HG02571 (cell line): ENCODE measurements at regions not wholly inside any gene's neighbourhood (a gene's known extent, or its start where the extent isn't known, plus 50 kb on each side); places are given as distances from the start of the nearest gene placed in this dataset.

Source experiments
- ATAC-seq: cut with Tn5 transposase; IDR thresholded peaks from one replicate; pipeline ENCODE4 v1.9.1; 2021; ENCODE audit warnings: mild to moderate bottlenecking, moderate library complexity; ENCODE audit not compliant: unreplicated experiment

DNA sequence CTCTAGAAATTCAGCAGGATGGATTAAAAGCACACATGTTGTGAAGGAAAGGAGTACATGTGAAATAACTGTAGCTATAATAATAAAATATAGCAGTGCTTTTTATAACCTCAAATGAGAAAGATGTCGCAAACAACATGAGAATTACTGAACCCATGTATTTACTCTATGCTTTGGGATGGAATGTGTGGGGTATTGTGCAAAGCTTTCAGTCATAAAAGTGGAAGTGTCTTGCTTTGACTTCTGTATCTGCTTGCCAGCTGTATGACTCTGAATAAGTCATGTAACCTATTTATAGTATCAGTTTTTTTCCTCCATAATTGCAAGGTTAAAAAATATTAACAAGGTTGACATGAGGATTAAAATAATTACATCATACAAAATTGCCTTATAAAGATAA lies 519.3 kb upstream of the CADM2 start:
- ATAC-seq: no peak

DNA sequence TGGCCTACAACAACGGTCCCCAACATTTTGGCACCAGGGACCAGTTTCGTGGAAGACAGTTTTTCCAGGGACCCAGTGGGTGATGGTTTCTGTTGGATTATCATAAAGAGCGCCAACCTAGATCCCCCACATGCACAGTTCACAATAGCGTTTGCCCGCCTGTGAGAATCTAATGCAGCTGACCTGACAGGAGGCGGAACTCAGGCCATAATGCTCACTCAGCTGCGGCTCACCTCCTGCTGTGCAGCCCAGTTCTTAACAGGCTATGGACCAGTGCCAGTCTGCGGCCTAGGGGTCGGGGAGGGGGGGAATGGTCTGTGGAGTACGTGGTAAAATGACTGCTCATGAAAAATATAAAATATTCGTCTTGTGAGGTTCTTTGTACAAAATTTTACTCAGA lies 518.5 kb upstream of the CADM2 start:
- no peak for ATAC-seq

DNA sequence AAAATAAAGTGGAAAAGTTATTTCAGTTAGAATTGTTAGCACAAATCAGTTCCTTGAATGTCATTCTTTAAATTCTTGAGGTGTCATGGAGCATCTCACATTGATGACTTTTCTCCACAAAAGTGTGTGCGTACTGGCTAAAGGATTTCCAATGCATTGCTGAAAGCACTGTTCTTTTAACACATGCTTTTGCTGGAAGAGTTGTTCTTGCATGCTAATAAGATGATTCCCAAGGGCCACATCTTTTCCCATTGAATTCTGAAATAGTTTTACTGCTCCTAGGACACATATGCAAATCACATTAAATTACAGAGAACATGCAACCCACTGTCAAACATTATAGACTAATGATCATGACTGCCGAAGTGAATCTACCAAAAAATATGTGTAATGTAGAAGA lies 516.3 kb upstream of the CADM2 start:
- no peak for ATAC-seq

DNA sequence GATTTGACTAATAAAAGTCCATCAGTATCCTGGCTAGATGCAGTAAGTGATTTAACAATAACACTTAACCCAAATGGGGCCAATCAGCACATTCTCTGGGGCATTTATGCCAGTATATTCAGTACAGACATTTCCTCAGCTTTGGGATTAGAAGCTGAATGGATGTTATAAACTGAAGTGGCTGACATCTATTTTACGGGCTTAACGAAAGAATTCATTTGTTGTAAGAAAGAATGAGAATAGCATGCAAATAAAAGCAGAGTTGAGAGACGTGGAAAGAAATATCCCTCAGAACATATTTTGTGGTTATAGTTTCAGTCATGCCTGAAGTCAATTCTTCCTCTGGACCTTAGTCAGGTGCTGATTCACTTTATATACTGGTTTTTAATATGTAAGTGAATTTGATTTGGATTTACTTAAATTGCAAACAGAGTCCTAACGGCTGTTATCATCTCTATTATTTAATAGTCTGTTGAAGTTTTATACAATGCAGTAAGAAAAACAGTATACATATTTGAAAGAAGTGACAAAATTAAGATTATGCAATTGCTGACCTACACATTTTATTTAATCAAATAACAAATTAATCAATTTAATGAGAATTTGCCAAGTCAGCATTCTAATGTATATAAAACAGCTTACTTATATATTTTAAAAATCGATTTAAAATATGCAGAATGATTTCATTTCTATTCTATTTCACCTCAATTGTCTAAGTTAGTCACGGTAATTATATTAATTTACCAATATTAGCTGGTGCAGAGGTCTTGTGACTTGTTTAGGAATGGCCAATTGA lies 513.9 kb upstream of the CADM2 start:
- ATAC-seq: no peak

DNA sequence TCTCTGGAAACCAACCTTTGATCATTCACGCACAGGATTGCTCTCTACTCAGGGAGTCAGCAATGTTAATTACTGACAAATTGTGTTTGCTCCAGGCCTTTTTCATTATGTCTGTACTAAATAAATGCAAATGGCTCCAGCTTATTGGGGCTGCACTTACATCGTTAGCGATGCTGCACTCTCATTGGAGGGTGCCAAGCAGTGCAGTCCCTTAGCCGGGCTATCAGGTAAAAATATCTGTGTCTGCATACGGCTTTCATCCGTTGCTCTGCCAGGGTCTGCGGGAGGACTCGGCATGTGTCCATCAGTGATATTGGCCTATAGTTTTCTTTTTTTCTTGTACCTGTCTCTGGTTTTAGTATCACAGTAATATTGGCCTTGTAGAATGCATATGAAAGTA lies 471.5 kb upstream of the CADM2 start:
- ATAC-seq: no peak

DNA sequence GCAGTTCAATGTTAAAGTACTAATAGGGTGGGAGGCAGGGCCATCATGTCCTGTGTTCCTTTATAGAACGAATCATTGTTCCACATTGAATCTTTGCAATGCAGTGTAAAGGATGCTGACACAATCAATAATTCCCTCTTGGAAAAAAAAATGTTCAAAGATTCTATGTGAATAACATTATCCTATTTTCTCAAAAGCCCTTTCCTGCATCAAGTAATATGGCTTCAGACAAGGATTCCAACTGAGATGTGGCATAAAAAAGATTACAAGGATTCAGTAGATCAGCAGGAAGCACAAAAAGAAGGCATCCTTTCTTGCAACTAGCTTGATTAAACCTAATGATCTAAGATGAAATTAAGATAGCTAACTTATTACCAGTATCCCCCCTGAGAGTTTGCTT lies 454.0 kb upstream of the CADM2 start:
- no peak for ATAC-seq

DNA sequence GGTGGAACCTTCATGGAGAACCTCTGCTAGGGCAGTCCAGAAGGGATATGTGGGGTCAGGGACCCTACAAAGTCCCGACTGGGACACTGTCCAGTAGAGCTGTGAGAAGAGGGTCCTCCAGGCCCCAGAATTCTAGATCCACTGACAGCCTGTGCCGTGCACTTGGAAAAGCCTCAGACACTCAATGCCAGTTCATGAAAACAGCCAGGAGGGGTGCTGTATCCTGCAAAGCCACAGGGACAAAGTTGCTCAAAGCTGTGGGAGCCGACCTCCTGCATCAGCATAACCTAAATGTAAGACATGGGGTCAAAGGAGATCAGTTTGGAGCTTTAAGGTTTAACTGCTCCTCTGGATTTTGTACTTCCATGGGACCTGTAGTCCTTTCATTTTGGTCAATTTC lies 448.8 kb upstream of the CADM2 start:
- no peak for ATAC-seq

DNA sequence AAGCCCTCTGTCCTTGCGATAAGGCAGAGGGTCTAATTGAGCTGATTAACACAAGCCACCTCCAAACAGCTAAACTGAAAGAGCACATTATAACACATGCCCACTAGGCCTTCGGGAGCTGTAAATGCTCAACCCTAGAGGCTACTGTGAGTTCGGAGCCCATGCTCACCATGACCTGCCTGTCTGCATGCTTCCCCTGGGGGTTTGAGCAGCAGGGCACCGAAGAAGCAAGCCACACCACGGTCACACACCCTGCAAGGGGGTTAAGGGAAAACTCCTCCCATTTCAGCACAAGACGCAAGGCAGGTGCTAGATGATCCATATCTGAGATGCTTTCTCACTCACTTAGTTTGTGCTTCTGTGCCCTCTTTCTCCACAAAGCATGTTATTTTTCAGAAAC lies 435.9 kb upstream of the CADM2 start:
- ATAC-seq: no peak

DNA sequence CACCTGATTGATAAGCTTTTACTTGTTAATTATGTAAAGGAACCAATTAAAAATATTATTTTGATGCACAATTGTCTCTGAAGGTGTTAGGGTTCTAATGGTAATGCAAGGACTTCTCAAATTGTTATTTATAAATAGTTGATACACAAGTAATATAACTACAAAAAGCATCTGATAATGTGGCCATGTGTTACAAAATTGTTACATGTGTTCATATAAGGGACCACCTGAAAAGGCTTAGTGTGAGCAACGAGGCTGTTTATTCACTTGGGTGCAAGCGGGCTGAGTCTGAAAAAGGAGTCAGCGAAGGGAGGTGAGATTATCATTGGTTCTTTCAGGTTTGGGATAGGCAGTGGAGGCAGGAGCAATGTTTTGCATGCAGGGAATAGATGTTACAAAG lies 421.9 kb upstream of the CADM2 start:
- no peak for ATAC-seq

DNA sequence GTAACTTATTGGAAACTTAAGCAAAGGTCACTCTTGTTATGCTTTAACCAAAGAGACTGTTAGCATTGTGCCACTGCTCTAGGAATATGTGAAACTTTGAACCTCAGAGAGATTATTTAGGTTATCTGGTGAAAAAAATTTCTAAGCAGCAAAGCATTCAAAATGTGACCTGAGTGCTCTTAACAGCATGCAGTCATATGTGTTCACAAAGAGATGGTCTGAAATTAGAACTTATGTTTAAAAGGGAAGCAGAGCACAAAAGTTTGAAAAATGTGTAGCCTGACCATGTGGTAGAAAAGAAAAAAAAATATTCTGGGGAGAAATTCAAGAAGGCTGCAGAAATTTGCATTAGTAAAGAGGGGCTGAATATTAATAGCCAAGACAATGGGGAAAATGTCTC lies 420.2 kb upstream of the CADM2 start:
- no peak for ATAC-seq

DNA sequence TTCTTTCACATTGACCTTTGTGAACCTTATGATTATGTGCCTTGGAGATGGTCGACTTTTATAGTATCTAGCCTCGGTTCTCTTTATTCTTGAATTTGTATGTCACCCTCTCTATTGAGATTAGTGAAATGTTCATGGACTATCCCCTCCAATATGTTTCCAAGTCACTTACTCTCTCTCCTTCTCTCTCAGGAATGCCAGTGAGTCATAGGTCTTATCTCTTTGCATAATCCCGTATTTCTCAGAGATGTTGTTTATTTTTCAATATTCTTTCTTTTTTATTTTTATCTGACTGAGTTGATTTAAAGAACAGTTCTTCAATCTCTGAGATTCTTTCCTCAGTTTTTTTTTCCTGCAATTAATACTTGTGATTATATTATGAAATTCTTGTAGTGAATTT lies 411.6 kb upstream of the CADM2 start:
- no peak for ATAC-seq

DNA sequence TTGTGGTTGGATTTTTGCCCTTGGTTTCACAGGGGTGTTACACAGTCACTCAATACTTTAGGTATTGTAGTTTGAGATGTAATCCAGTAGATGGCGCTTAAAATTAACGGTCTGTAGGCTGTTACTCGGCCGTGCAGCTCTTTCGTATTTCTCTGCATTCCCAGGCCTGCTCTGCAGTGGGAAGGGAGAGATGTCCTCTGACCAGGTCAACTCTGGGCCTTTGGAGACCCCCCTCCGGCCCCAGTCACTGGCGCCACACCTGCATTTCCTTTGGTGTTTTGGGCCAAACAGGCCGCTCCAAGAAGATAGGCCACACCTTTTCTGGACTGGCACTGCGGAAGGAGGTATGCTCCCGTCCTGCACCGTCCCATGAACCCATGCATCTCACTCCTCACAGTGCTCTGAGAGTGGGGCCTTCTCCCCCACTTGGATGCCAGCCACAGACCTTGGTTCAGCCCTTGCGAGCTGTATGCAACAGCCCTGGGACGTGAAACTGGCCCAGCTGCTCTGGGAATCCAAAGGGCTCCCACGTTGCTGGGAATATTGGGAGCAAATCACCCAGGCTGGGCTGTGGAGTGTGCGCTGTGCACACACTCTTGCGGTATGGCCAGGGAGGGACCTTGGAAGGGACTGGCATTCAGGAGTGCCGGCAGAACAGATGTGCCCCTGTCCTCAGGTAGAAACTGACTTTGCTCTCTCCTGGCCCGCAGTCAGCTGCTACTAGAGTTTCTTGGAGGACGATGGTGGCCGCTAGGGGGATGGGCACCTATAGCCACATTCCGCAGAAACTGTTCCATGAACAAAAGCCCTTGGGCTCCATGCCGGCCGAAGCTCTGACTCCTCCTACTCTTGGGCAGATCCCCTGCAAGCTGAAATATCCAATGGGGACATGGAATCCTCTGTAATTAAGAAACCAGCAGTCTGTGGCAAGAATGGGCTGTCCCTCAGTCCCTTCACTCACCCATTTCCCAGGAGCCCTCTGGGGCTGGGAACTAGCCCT lies 410.5 kb upstream of the CADM2 start:
- ATAC-seq: peak; percentile 89

DNA sequence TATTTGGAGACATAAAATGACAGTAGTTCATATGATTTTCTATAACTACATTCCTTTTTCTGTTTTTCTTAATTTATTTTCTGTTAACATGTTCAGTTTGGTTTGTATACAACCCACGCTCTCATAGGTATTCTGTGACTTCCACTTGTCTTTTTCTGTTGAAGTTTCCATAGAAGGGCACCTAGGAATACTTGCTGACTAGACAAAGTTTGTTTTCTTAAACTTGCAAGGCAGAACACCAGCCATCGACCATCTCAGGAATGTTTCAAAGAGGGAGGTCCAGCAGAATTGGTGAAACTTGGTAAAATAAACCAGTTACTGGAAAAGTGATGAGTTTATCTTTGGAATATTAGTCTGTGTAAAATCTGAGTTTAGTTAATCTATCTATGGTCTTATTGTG lies 403.2 kb upstream of the CADM2 start:
- no peak for ATAC-seq

DNA sequence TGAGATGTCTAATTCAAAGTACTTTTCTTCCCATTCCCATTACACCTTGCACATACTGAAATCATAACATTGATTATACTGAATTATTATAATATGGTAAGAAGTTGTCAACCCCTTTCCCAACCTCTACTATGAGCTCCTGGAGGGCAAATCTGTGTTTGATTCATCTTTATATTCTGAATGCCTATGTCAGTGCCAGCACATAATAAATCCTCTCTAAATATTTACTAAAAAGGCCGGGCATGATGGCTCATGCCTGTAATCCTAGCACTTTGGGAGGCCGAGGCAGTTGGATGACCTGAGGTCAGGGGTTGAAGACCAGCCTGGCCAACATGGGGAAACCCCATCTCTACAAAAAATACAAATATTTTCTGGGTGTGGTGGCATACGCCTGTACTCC lies 392.5 kb upstream of the CADM2 start:
- no peak for ATAC-seq

DNA sequence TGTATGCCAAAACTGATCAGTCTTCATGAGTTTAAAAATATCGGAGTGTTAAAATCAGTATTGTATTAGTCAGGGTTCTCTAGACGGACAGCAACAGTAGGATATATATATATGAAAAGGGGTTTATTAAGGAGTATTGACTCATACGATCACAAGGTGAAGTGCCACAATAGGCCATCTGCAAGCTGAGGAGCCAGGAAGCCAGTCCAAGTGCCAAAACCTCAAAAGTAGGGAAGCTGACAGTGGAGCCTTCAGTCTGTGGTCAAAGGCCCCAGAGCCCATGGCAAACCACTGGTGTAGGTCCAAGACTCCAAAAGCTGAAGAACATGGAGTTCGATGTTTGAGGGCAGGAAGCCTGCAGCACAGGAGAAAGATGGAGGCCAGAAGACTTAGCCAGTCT lies 391.0 kb upstream of the CADM2 start:
- ATAC-seq: no peak

DNA sequence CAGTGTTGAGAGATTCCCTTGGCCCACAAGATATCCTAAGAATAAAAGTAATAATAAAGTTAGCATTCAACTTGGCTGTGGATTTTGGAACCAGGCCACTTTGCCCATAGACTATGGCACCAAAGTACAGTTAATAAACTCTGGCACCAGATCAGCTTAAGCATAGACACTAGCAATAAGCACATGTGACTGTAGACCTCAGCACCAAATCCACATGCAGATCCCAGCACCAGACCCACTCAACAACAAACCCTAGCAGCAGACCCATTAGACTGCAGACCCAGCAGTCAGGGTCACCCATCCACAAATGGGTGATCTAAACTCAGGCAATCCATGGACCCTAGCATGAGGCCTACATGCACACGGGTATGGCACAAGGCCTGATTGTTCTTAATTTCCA lies 384.8 kb upstream of the CADM2 start:
- ATAC-seq: no peak

DNA sequence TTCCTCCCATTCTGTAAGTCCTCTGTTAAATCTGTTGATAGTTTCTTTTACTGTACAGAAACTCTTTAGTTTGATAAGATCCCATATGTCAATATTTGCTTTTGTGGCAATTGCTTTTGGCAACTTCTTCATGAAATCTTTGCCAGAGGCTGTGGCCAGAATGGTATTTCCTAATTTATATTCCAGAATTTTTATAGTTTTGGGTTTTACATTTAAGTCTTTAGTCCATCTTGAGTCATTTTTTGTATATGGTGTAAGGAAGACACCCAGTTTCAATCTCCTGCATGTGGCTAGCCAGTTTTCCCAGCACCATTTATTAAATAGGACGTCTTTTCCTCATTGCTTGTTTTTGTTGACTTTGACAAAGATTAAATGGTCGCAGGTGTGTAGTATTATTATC lies 372.4 kb upstream of the CADM2 start:
- ATAC-seq: no peak

DNA sequence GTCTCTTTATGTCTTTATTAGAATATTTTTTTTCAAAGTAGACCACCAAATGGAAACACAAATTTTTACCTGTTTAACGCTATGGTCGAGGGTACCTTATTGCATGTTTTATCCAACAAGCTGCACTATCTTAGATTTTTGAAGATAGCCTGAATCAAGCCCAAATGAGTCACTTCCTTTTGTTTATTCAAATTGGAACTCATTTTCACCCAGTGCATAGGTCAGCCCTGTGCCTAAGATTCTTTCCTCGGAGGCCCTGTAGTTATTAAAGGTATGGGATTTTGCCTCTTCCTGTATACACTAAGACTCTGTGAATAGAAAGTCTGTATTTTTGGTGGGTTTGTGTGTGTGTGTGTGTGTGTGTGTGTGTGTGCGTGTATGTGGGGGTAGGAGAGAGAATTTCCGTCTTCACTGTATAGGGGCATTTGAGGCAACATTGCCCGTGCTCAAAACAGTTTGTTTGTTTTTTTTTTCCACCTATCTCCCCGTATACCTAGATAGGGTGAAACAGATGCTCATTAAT lies 358.0 kb upstream of the CADM2 start:
- ATAC-seq: no peak

DNA sequence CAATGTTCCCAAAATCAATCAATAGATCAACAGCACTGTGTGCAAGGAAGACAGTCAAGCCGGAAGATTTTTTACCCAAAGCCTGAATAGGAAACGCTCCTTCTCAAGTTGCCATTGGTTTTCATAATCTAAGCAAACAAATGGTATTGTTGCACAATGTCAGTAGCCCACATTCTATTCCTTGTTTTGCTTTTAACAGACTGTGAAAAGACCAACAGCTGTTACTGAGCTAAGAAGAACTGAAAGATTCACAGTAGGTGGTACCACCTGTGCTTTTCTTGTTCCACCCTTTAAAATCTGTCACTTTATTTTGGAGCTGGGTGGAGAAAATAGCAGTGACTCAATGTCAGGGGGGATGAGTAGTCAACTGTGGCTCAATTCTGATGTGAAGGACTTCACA lies 357.5 kb upstream of the CADM2 start:
- no peak for ATAC-seq

DNA sequence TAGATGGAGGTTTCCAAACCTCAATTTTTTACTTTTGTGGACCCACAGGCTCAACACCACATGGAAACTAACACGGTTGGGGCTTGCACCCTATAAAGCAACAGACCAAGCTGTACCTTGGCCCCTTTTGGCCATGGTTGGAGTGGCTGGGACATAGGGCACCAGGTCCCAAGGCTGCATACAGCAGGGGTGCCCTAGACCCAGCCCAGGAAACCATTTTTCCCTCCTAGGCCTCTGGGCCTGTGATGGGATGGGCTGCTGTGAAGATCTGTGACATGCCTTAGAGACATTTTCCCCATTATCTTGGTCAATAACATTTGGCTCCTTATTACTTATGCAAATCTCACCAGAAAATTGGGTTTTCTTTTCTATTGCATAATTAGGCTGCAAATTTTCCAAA lies 337.0 kb upstream of the CADM2 start:
- ATAC-seq: no peak

DNA sequence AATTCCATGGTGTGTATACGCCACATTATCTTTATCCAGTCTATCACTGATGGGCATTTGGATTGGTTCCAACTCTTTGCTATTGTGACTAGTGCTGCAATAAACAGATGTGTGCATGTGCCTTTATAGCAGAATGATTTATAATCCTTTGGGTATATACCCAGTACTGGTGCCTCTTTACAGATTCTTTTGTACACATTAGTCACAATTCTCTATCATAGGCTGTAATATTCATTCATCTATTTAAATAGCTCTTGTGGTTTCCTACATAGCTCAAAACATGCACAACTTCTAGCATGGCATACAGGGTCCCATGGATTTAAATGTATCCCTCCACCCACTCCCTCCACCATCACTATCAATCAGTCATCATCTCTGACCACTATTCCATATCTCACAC lies 324.1 kb upstream of the CADM2 start:
- ATAC-seq: no peak

DNA sequence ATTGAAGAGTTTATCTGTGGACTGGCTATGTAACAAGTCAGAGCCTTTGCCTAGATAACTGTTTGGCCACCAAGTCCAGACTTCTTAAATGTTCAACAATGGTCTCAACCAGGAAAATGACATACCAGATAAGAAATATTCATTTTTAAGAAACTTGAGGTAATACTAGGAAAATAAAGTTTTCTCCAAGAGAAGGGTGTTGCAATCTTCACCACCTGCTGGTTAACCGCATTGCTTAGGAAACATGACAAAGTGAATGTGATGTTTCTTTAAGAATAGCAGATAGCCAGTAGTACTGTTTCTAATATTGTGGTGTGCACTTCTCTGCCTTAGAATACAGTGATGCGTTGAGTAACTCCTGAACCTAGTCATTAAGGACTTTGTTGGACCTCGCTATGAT lies 321.5 kb upstream of the CADM2 start:
- no peak for ATAC-seq
